NCI-H82 treated with DMSO at 0.1 percent for 48 hours (cell line): ENCODE measurements at regions not wholly inside any gene's neighbourhood (a gene's known extent, or its start where the extent isn't known, plus 50 kb on each side); places are given as distances from the start of the nearest gene placed in this dataset.

Source experiments
- DNase-seq: peaks from one replicate; lab custom pipeline; 2025; ENCODE audit not compliant: unreplicated experiment; lab: John Stamatoyannopoulos, UW

DNA sequence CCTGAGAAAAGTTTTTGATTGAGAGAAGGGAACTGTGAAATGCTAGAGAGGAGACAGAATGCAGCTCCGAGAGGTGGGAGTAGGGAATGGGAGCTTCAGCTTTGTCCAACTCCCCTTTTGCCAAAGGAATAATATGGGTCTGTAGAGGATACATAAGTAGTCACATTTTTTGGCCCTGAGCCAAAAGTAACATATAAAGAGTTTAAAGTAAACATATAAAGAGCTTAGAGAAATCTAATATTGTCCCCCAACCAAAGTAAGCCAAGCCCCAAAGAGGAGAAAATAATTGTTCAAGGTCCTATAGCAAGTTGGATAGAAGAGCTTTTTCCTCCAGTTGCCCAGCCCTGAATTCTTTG, 215.1 kb downstream of the TMEM114 start:
- DNase-seq, result no peak

DNA sequence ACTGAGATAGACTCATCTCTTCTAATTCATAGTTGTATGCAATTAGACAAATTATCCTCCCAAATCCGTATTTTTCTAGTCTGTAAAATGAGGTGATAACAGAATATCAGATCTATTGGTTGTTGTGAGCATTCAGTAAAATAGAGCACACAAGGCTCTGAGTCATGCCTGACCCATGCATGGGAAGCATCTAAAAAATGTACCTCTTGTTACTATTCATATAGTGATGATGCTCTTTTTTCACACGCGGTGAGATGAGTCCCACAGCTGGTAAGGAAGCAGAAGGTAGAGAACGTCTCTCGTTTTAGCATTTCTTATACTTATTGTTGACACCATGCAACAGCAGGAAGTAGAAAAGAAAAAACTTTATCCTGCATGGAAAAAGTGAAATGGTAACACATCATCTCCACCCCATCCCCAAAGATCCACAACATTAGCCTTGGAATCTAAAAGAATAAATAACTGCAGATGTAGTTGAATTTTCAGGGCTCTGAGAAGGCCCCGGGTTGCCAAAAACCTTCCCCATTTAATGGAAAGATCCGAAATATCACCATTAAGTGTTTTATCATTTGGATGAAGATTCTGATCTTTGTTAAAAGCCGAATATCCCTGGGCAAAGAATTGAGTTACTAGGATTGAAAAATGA, 215.6 kb downstream of the TMEM114 start:
- DNase-seq, result no peak

DNA sequence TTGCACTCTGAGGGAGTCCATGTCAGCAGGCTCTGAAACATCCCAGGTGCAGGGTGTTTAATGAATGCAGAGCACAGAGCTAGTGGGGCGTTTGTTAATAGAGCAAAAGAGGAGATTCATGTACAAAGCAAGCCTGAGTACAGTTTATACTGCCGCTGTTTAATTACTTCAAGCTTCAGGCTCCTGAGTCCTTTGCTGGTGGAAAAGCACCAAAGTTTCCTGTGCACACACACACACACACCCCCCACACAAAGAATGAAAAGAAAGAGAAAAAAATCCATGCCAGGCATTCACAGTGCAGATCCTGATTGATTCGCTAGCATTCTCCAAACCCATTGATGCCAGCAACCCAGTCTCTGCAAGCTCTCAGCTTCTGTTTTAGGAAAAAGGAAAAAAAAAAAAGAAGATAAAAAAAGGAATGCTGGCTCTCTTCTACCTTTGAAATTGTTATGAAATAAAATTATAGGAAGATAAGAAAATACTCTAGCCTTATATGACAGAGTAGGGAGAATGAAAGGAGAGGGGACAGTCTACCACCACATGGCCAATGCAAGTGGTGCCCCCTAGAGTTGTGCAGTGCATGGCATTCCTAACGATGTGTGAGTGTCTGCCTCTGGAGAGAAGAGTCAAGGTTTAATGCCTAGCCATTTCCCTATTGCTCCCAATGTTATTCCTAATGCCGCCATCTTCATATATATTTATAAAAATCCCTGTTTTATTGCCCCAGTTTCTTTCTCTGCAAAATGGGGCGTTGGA, 216.5 kb downstream of the TMEM114 start:
- DNase-seq, result no peak

DNA sequence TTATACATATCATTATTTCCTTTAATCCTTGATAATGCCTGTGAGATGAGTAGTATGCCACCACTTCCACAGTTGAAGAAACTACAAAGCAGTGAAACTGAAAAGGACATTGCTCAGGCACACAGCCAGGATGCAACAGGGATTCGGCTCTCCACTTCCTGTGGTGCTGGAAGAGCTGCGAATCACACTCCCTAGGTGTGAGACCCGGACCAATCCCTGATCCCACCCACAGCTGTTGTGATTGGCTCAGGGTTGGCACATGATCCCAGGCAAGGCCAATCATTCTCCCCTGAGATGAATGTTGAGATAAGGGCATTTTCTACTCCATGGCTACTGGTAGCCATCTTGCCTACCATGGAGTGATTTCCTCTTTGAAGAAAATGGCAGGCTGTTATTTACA, 218.2 kb downstream of the TMEM114 start:
- no peak for DNase-seq

DNA sequence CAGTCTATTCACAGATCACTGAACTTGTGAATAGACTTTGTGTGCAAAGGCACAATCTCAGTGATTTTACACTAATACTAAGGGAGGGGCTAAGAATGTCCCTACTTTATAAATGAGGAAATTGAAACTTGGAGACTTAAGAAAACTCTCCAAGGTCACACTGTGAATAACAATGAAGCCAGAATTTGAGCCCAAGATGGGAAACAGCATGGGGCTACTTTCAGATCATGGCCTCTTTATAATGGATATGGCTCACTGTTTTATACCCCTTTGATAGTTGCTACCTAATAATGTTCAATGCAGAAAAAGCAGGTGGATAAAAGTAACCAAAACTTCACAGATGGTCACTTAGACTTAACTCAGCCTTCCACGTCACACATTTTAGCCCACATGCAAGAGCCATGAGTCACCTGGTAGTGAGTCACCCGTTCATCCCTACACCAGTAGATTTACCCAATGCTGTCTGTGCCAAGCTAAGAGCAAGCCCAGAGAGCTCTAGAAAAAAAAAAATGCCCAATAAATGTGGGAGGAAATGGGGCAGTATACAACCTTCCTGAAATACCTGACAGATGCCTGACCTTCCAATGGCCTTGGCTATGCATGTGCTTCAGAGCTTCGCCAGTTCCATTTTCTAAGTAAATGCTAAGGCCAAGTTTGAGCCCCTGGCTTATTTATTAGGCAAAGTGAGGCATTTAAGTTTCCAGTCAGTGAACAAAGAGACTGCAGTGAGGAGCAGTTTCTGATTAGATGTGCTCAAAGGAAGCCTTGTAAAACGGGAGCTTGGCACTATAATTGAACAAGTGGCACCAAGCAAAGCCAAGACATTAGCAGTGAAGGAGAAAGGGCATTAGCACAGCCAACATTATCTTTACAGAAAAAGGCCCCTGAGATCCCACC, 219.7 kb downstream of the TMEM114 start:
- no peak for DNase-seq

DNA sequence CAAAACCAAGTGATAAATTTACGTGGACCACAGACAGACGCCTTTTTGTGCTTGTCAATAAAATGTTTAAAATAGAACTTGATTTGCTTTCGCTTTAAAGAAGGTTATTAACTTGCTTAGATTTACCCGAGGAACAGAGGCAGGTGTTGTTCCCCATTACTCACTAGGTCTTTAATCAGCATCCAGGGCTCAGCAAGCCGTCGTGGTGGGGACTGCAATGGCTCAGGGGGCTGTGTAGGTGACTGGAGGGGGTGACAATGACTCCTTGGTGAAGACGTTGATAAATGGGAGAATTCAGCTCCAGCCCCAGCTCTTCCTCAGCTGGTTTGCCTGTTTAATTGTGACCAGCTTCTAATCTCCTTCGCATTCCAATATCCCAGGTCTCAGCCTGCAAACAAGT, 231.4 kb downstream of the TMEM114 start:
- DNase-seq, result no peak

DNA sequence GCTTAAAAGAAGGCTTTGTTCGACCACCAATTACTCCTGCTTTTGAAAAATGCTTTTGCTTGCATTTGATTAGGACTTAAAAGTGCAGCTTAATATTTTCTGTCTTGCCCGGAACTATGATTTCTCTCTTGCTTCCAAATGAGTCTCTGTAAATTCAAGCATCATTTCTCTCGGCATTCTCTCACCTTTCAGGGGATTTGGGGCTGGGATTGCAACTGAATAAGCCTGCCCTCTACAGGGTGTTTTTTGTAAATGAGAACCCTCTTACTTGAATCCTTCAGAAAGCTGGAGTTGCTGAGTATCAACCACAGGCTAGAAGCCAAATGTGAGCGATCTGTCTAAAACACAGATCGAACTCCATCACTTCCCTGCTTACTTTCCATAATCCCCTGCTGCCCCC, 234.6 kb downstream of the TMEM114 start:
- DNase-seq, result no peak

DNA sequence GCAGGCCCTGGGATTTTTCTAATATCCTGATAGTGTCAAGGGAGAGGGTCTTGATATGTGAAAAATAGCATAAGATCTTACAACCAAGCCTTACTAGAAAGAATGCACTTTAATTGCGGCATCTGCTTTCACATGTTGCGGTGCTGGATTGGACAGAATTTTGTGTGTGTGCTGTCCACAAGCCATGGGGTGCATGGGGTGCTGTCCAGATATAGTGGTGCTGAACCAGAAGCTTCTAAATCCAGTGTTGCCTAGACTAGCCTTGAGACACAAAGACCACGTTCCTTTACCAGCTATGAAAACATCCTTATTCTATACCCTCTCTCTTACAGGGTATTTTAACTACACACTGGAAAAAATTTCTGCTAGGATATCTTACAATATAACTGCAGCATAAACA, 244.0 kb downstream of the TMEM114 start:
- DNase-seq, result no peak

DNA sequence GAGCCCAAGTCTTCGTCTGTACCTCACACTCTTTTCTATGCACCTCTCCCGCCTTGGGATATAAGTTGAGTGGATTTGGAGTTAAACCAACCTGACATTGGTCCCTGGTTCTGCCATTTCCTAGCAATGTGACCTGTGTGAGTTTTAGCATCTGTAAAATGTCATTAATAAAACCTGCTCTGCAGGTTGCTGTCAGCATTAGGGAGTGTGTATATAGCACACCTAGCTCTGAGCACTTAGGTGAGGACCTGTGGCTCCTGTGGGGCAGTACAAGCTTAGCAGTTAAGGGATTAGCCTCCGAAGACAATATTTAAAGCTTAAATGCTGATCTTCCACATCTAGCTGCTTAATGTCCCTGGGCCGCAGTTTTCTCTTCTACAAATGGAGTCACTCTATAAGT, 248.0 kb downstream of the TMEM114 start:
- no peak for DNase-seq

DNA sequence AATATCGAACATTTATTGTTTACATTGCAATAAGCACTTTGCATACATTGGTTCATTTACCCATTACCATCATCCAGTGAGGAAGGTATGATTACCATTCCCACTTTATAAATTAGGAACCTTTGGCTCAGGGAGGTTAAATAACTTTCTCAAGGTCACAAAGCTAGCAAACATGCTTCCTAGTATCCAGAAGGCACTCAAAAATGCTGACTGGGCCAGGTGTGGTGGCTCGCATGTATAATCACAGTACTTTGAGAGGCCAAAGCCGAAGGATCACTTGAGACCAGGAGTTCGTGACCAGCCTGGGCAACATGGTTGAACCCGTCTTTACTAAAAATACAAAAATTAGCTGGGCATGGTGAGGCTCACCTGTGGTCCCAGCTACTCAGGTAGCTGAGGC, 259.6 kb downstream of the TMEM114 start:
- DNase-seq, result no peak

DNA sequence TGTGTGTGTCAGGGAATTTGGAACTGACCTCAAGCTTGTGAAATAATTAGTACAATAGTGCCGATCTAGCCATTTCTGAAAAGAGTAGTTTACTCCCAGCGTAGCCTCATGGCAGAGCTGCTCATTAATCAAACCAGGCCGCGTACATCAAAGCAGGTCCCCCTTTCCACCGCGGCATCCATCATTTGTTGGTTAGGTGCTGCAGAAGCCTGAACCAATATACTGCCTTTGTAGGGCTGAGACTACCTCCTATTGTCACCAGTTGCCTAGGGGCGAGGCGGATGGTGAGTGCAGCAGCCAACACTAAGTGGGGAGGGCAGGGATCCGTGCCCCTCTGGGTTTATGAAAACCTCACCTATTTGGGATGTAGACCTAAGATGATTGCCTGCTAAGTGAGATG, 264.1 kb downstream of the TMEM114 start:
- DNase-seq, result no peak

DNA sequence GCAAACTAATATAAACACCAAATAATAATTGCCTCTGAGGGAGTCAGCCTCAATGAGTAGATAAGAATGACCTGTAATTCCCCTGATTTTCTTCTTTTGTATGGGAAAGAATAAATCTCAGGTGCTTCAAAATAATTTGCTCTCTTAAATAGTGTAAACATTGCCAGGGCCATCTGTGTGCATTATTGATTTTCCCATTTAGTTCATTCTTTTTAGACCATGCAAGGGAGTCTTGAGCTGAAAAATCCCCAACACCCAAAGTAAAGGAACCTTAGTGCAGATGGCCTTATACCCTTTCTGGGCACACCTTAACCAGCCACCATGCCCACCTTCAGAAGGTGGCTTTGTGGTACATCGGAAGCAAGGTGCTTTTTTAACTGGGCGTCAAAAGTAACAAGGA, 267.2 kb downstream of the TMEM114 start:
- no peak for DNase-seq

DNA sequence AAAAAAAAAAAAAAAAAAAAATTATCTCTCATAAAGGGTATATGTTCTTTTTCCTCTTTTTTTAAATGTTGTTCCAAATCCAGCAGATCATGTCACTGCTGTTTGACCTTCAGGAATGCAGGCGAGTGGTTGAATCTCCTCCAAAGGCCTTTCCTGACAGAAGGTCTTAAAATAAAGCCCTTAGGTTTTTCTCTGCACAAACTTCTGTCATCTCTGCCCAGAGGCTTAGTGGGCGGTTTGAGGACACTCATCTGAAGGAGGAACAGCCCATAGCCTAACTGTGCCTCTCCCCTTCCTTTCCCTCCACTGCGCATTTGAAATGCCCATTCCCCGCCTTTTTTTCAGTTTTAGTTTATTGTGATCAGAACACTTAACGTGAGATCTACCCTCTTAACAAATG, 270.2 kb downstream of the TMEM114 start:
- DNase-seq, result no peak

DNA sequence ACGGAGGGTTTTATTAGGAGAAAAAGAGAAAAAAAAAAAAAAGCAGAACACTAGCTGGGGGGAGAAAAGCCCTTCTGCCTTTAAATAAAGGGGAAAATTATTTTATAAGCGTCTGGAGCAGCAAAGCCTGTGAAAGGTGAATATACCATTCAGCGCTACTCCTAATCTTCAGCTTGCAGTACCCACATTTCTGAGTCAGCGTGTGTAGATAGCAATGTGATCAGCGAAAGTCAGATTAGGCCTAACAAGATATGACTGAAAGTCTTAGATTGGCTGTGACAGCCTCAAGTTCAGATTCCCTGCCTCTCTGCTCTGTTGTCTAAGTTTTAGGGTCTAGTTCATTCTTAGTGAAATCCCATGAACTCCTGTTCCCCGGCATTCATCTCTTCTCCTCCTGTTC, 279.5 kb downstream of the TMEM114 start:
- no peak for DNase-seq

DNA sequence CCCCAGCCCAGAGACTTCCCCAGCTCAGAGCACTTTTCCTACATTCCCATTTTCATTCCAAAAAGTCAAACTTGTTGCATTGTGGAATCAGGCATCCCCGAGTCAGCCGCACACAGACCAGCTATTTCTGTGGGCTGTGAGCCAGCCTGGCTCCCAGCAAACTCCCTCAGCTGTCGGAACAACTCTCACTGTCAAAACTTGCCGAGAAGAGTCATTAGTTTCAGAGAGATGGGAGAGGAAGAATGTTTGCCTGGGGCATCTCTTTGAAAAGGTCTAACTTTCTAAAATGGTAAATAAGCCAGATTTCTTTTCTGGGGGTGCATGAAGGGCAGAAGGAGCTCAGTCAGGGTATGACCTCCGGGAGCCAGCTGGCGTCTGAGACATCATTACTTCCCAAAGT, 280.0 kb downstream of the TMEM114 start:
- no peak for DNase-seq

DNA sequence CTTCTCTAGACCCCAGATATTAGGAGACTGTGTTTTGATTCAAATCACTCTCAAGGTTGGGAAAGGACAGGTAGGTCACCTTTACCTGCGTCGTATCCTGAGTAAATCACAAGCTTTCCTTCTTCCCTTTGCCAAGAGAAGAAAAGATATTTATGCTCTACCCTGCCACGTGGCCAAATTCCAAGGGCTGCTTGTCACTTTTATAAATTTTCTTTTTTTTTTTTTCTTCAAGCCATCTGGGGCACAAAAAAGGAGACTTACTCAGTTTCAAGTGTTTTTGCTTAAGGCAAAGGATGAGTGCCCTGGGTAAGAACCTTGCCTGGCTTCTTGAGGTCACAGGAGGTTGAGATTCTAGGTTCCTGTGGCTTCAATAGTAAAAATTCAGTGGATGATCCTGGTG, 285.1 kb downstream of the TMEM114 start:
- no peak for DNase-seq

DNA sequence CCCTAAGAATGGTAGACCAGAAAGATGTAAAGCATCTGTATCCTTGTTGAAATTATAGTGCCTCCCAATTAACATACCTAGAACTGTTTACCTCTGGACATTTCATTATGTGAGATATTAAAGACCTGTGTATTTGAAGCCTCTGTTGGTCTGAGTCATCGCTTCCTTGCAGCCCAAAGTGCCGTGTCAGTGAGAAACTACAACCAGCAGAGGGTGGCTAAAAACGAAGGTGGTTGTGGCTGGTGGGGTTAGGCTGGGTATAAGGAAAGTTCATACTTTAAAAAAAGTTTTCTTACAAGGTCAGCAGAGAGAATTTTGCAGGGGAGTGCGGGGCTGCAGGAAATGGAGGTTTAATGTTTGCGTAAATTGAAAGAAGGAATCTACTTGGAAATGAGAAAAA, 290.7 kb downstream of the TMEM114 start:
- no peak for DNase-seq

DNA sequence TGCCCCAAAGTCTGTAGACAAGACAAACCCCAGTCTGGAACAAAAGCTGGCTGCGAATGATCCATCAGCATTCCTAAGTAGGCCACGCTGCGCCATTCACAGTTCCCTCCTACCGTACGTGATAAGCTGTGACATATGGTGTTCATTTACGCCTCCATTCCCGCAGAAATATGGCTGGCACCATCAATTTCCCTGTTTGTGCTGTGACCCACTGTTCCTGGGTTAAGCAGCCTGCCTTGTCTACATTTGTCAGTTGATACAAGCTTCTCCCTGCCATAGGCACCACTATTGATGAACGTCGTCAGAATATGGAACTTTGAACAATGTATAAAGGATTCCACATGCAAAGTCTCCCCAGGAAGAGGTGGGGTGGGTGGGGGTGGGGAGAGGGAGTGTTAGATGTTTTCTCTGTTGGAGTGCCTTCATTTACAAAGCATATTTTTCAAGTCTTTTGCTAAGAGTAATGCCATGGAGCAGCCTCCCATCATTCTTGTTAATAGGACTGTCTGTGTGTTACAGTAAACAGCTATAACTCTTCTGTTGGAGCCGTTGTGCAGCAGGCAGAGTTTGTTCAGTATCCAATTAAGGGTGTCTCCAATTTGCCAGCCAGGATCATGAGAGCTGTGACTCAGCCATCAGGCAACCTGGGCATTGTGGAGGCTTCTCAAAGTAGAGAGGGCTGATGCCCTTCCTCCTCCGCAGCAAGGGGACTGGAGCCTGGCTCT, 294.6 kb downstream of the TMEM114 start:
- no peak for DNase-seq

DNA sequence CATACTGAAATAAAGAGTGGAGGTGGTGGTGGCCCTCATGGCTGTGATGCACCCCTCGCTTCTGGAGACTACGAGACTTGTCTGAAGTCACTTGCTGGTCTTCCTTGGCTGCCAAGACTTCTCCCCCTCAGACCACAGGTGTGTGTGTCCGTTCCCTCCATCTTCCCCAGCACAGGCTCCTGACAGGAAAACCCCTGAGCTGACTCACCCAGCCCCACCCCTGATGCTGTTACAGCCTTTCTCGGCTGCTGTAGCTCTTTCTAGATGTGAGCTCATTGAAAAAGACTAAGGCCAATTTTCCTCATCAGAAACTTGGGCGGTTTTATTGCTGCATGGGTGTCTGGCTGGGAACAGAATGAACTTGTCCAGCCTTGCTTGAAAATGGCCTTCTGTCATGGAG, 296.9 kb downstream of the TMEM114 start:
- no peak for DNase-seq

DNA sequence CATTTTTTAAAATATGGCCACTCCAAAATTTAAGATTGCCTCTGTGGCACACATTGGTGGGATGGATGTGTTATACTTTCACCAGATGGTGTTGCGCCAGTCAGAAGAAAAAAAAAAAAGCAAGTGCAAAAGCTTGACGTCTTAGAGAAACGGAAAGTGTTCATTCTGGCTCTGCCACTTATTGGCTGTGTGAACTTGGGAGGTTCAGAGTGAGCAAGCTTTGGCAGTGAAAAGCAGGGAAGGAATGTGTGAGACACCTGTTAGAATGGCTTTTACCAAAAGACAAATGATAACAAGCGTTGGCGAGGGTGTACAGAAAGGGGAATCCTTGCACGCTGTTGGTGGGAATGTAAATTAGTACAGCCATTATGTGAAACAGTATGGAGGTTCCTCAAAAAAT, 298.0 kb downstream of the TMEM114 start:
- no peak for DNase-seq

DNA sequence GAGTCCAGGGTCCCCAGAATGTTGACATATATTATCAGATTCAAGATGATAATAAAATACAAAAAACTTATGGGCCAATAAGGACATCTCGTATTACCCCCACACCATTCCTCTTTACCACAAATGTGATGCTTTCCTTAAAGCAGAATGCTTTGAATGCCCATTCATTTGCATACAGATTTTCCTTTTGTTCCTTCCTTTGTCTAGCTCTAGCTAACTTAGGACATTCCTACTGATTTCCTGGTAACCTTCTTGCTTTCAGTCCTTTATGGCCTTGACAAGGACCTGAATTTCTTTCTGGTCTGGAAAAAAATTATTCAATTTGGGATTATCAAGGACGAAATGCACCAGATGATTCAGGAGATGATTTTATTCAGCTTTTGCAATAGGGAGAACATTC, 304.0 kb downstream of the TMEM114 start:
- DNase-seq, result no peak
